ENCODE measurements at regions not wholly inside any gene's neighbourhood (a gene's known extent, or its start where the extent isn't known, plus 50 kb on each side); places are given as distances from the start of the nearest gene placed in this dataset.
"Not testable (repeated sequence)": the region's sequence is repeated elsewhere in the genome, so short reads cannot be mapped to it uniquely, and the experiment has no call there.

GRCh38 chr12:84136862-84137367 lies 775.7 kb downstream of the SLC6A15 start:
- no peaks in the 10 kb centered on the region for H3K4me1 ChIP-seq (ENCODE audit: insufficient read depth)
- no peaks in the 10 kb centered on the region for H3K36me3 ChIP-seq (ENCODE audit: insufficient read depth)
- WGBS: 60% methylated on average over 4 of the region's 4 CpGs
- DNase-seq (ENCODE audit: extremely low spot score): no peak
- no peak overlapping the region for H3K27ac ChIP-seq (ENCODE audit: low read depth)
- H3K4me3 ChIP-seq (ENCODE audit: low read depth, low read length): no peak overlapping the region

GRCh38 chr12:84135586-84136279 lies 776.9 kb downstream of the SLC6A15 start:
- WGBS: 44% methylated on average over 1 of the region's 1 CpG
- H3K4me3 ChIP-seq (ENCODE audit: low read depth, low read length): no peak overlapping the region
- no peak overlapping the region for H3K27ac ChIP-seq (ENCODE audit: low read depth)
- no peaks in the 10 kb centered on the region for H3K36me3 ChIP-seq (ENCODE audit: insufficient read depth)
- H3K4me1 ChIP-seq (ENCODE audit: insufficient read depth): no peaks in the 10 kb centered on the region
- DNase-seq (ENCODE audit: extremely low spot score): no peak

- Histone ChIP-seq H3K4me3 (ENCODE audit: low read depth, low read length) (no peak overlapping the region), H3K4me1 (ENCODE audit: insufficient read depth) (no peaks in the 10 kb centered on the region), H3K27ac (ENCODE audit: low read depth) (no peak overlapping the region), H3K36me3 (ENCODE audit: insufficient read depth) (no peaks in the 10 kb centered on the region)
- no peak for DNase-seq (ENCODE audit: extremely low spot score)
- WGBS: 65% methylated on average over 2 of the region's 2 CpGs
These were observed 777.7 kb downstream of the SLC6A15 start for GRCh38 chr12:84134797-84135366.

- 41% methylated on average over 2 of the region's 2 CpGs for WGBS
- no peak overlapping the region for H3K27ac ChIP-seq (ENCODE audit: low read depth)
- no peak for DNase-seq (ENCODE audit: extremely low spot score)
- no peaks in the 10 kb centered on the region for H3K36me3 ChIP-seq (ENCODE audit: insufficient read depth)
- no peaks in the 10 kb centered on the region for H3K4me1 ChIP-seq (ENCODE audit: insufficient read depth)
- H3K4me3 ChIP-seq (ENCODE audit: low read depth, low read length): no peak overlapping the region
These were observed 781.5 kb downstream of the SLC6A15 start for GRCh38 chr12:84131076-84131475.

GRCh38 chr12:84128117-84128991 lies 784.2 kb downstream of the SLC6A15 start:
- no peak overlapping the region for H3K4me3 ChIP-seq (ENCODE audit: low read depth, low read length)
- H3K36me3 ChIP-seq (ENCODE audit: insufficient read depth): no peaks in the 10 kb centered on the region
- no peaks in the 10 kb centered on the region for H3K4me1 ChIP-seq (ENCODE audit: insufficient read depth)
- no peak overlapping the region for H3K27ac ChIP-seq (ENCODE audit: low read depth)
- no peak for DNase-seq (ENCODE audit: extremely low spot score)
- 92% methylated on average over 25 of the region's 25 CpGs for WGBS

- DNase-seq (ENCODE audit: extremely low spot score): no peak
- Histone ChIP-seq H3K27ac (ENCODE audit: low read depth) (no peak overlapping the region), H3K36me3 (ENCODE audit: insufficient read depth) (no peaks in the 10 kb centered on the region), H3K4me1 (ENCODE audit: insufficient read depth) (no peaks in the 10 kb centered on the region), H3K4me3 (ENCODE audit: low read depth, low read length) (no peak overlapping the region)
- WGBS: 97% methylated on average over 1 of the region's 1 CpG
These were observed 788.4 kb downstream of the SLC6A15 start for GRCh38 chr12:84124211-84124610.

GRCh38 chr12:84117190-84117589 lies 795.4 kb downstream of the SLC6A15 start:
- Histone ChIP-seq H3K4me1 (ENCODE audit: insufficient read depth) (no peaks in the 10 kb centered on the region), H3K4me3 (ENCODE audit: low read depth, low read length) (no peak overlapping the region), H3K27ac (ENCODE audit: low read depth) (no peak overlapping the region), H3K36me3 (ENCODE audit: insufficient read depth) (no peaks in the 10 kb centered on the region)
- WGBS: 76% methylated on average over 3 of the region's 3 CpGs
- DNase-seq (ENCODE audit: extremely low spot score): no peak

GRCh38 chr12:84113666-84114065 lies 798.9 kb downstream of the SLC6A15 start:
- H3K36me3 ChIP-seq (ENCODE audit: insufficient read depth): no peaks in the 10 kb centered on the region
- WGBS: 93% methylated on average over 1 of the region's 1 CpG

GRCh38 chr12:84103886-84104285 lies 808.7 kb downstream of the SLC6A15 start:
- not testable (repeated sequence) for H3K4me3 ChIP-seq (ENCODE audit: low read depth, low read length); H3K27ac ChIP-seq (ENCODE audit: low read depth); DNase-seq (ENCODE audit: extremely low spot score); H3K4me1 ChIP-seq (ENCODE audit: insufficient read depth); H3K36me3 ChIP-seq (ENCODE audit: insufficient read depth)
- 92% methylated on average over 4 of the region's 4 CpGs for WGBS

More at GRCh38 chr12:84113666-84114065, 798.9 kb downstream of the SLC6A15 start:
- H3K4me3 ChIP-seq (ENCODE audit: low read depth, low read length): no peak overlapping the region
- no peak for DNase-seq (ENCODE audit: extremely low spot score)
- no peak overlapping the region for H3K27ac ChIP-seq (ENCODE audit: low read depth)
- no peaks in the 10 kb centered on the region for H3K4me1 ChIP-seq (ENCODE audit: insufficient read depth)

GRCh38 chr12:84101963-84102362 lies 810.6 kb downstream of the SLC6A15 start:
- DNase-seq (ENCODE audit: extremely low spot score); H3K36me3 ChIP-seq (ENCODE audit: insufficient read depth); H3K4me1 ChIP-seq (ENCODE audit: insufficient read depth); H3K4me3 ChIP-seq (ENCODE audit: low read depth, low read length); H3K27ac ChIP-seq (ENCODE audit: low read depth): not testable (repeated sequence)
- 96% methylated on average over 8 of the region's 8 CpGs for WGBS

- not testable (repeated sequence) for DNase-seq (ENCODE audit: extremely low spot score); H3K36me3 ChIP-seq (ENCODE audit: insufficient read depth); H3K27ac ChIP-seq (ENCODE audit: low read depth); H3K4me1 ChIP-seq (ENCODE audit: insufficient read depth); H3K4me3 ChIP-seq (ENCODE audit: low read depth, low read length)
- WGBS: 89% methylated on average over 1 of the region's 1 CpG
These were observed 813.0 kb downstream of the SLC6A15 start for GRCh38 chr12:84099591-84099990.

GRCh38 chr12:84091651-84092050 lies 820.9 kb downstream of the SLC6A15 start:
- Histone ChIP-seq H3K27ac (ENCODE audit: low read depth) (no peak overlapping the region), H3K4me1 (ENCODE audit: insufficient read depth) (no peaks in the 10 kb centered on the region), H3K36me3 (ENCODE audit: insufficient read depth) (no peaks in the 10 kb centered on the region), H3K4me3 (ENCODE audit: low read depth, low read length) (no peak overlapping the region)
- no peak for DNase-seq (ENCODE audit: extremely low spot score)
- WGBS: 75% methylated on average over 4 of the region's 4 CpGs

- no peaks in the 10 kb centered on the region for H3K36me3 ChIP-seq (ENCODE audit: insufficient read depth)
- H3K27ac ChIP-seq (ENCODE audit: low read depth): no peak overlapping the region
- H3K4me3 ChIP-seq (ENCODE audit: low read depth, low read length): no peak overlapping the region
- no peak for DNase-seq (ENCODE audit: extremely low spot score)
- 59% methylated on average over 4 of the region's 4 CpGs for WGBS
- no peaks in the 10 kb centered on the region for H3K4me1 ChIP-seq (ENCODE audit: insufficient read depth)
These were observed 823.2 kb downstream of the SLC6A15 start for GRCh38 chr12:84089356-84089755.

GRCh38 chr12:84085046-84085445 lies 827.6 kb downstream of the SLC6A15 start:
- WGBS: 29% methylated on average over 3 of the region's 3 CpGs
- no peak overlapping the region for H3K4me3 ChIP-seq (ENCODE audit: low read depth, low read length)
- H3K4me1 ChIP-seq (ENCODE audit: insufficient read depth): no peaks in the 10 kb centered on the region
- no peak for DNase-seq (ENCODE audit: extremely low spot score)
- no peak overlapping the region for H3K27ac ChIP-seq (ENCODE audit: low read depth)
- no peaks in the 10 kb centered on the region for H3K36me3 ChIP-seq (ENCODE audit: insufficient read depth)
